ENCODE measurements at regions not wholly inside any gene's neighbourhood (a gene's known extent, or its start where the extent isn't known, plus 50 kb on each side); places are given as distances from the start of the nearest gene placed in this dataset.

- Histone ChIP-seq H3F3A (ENCODE audit: insufficient read depth) (no peaks in the 10 kb centered on the region), H3K27me3 (ENCODE audit: low read length) (no peaks in the 10 kb centered on the region), H3K9me2 (replicated peaks; ENCODE audit: insufficient read depth, low read length) (no peaks in the 10 kb centered on the region), H3K4me3 (ENCODE audit: insufficient read depth, low read length, poor library complexity, severe bottlenecking) (no peak overlapping the region), H3K9ac (ENCODE audit: low read length) (no peak overlapping the region), H2AFZ (ENCODE audit: low read depth, low read length, severe bottlenecking) (no peak overlapping the region), H3K36me3 (ENCODE audit: low read length) (no peaks in the 10 kb centered on the region), H3K9me3 (ENCODE audit: insufficient read depth, low read length) (no peaks in the 10 kb centered on the region), H4K20me1 (ENCODE audit: low read depth, low read length) (no peaks in the 10 kb centered on the region), H3K27ac (ENCODE audit: low read depth, low read length) (no peak overlapping the region), H3K79me2 (ENCODE audit: insufficient read depth, low read length) (no peaks in the 10 kb centered on the region), H3K4me2 (ENCODE audit: low read depth, low read length, poor library complexity, severe bottlenecking) (no peak overlapping the region)
- TF ChIP-seq, protein P1, sequence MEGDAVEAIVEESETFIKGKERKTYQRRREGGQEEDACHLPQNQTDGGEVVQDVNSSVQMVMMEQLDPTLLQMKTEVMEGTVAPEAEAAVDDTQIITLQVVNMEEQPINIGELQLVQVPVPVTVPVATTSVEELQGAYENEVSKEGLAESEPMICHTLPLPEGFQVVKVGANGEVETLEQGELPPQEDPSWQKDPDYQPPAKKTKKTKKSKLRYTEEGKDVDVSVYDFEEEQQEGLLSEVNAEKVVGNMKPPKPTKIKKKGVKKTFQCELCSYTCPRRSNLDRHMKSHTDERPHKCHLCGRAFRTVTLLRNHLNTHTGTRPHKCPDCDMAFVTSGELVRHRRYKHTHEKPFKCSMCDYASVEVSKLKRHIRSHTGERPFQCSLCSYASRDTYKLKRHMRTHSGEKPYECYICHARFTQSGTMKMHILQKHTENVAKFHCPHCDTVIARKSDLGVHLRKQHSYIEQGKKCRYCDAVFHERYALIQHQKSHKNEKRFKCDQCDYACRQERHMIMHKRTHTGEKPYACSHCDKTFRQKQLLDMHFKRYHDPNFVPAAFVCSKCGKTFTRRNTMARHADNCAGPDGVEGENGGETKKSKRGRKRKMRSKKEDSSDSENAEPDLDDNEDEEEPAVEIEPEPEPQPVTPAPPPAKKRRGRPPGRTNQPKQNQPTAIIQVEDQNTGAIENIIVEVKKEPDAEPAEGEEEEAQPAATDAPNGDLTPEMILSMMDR (IDR thresholded peaks at IDR 0.05; ENCODE audit: insufficient read depth, low read length, poor library complexity, severe bottlenecking) = no peak
- no peak for TF ChIP-seq EZH2phosphoT487 (conservative IDR thresholded peaks at IDR 0.05; ENCODE audit: low read length)
Observed at GRCh38 chr17:5866978-5867377, 203.2 kb upstream of the WSCD1 start.

DNA sequence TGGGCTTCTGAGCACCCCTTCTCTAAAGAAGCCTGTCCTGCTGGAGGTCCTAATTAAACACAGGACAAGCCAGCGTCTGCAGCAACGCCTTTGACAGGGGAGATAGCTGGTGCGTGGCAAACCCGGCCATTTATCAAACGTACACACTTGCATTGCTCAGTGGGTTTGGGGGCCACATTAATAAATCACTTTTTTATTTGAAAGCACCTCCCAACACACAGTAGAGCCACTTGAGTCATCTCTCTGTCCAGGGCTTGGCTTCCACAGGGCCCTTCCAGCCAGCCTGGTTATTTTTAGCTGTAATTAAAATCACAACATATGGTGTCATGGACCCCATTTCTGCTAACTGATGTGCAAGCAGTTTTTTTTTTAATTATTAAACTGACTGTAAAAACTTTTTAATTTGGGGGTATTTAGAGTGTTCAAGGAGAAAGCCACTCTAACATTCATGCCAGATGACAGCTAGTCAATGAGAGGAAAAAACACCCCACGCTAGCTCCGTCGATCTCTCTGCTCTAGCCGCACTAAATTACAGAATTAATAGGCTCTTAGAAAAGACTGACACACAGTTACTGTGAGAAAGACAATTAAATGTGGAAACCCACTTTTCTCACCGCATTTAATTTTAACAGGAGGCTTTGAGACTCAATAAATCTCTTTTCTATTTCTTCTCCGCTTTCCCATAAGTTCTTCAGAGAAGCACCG lies 201.0 kb upstream of the WSCD1 start:
- no peak overlapping the region for H3K4me3 ChIP-seq (ENCODE audit: insufficient read depth, low read length, poor library complexity, severe bottlenecking)
- H3K4me2 ChIP-seq (ENCODE audit: low read depth, low read length, poor library complexity, severe bottlenecking) = no peak overlapping the region
- no peak overlapping the region for H3K9ac ChIP-seq (ENCODE audit: low read length)
- no peaks in the 10 kb centered on the region for H3K9me3 ChIP-seq (ENCODE audit: insufficient read depth, low read length)
- H3K36me3 ChIP-seq (ENCODE audit: low read length) = no peaks in the 10 kb centered on the region
- no peaks in the 10 kb centered on the region for H3K9me2 ChIP-seq (replicated peaks; ENCODE audit: insufficient read depth, low read length)
- no peaks in the 10 kb centered on the region for H3K27me3 ChIP-seq (ENCODE audit: low read length)
- H3K79me2 ChIP-seq (ENCODE audit: insufficient read depth, low read length) = no peaks in the 10 kb centered on the region
- no peak overlapping the region for H3K27ac ChIP-seq (ENCODE audit: low read depth, low read length)
- TF ChIP-seq EZH2phosphoT487 (conservative IDR thresholded peaks at IDR 0.05; ENCODE audit: low read length) = no peak
- H2AFZ ChIP-seq (ENCODE audit: low read depth, low read length, severe bottlenecking) = no peak overlapping the region
- no peaks in the 10 kb centered on the region for H3F3A ChIP-seq (ENCODE audit: insufficient read depth)
- no peaks in the 10 kb centered on the region for H4K20me1 ChIP-seq (ENCODE audit: low read depth, low read length)

- Histone ChIP-seq H4K20me1 (ENCODE audit: low read depth, low read length) (no peaks in the 10 kb centered on the region), H2AFZ (ENCODE audit: low read depth, low read length, severe bottlenecking) (no peak overlapping the region), H3K79me2 (ENCODE audit: insufficient read depth, low read length) (no peaks in the 10 kb centered on the region), H3K27me3 (ENCODE audit: low read length) (no peaks in the 10 kb centered on the region), H3K4me2 (ENCODE audit: low read depth, low read length, poor library complexity, severe bottlenecking) (no peak overlapping the region), H3K9ac (ENCODE audit: low read length) (no peak overlapping the region), H3K4me3 (ENCODE audit: insufficient read depth, low read length, poor library complexity, severe bottlenecking) (no peak overlapping the region), H3F3A (ENCODE audit: insufficient read depth) (no peaks in the 10 kb centered on the region), H3K9me3 (ENCODE audit: insufficient read depth, low read length) (no peaks in the 10 kb centered on the region), H3K27ac (ENCODE audit: low read depth, low read length) (no peak overlapping the region), H3K9me2 (replicated peaks; ENCODE audit: insufficient read depth, low read length) (no peaks in the 10 kb centered on the region), H3K36me3 (ENCODE audit: low read length) (no peaks in the 10 kb centered on the region)
- TF ChIP-seq, protein P1 (IDR thresholded peaks at IDR 0.05; ENCODE audit: insufficient read depth, low read length, poor library complexity, severe bottlenecking) = no peak
- no peak for TF ChIP-seq EZH2phosphoT487 (conservative IDR thresholded peaks at IDR 0.05; ENCODE audit: low read length)
Observed at GRCh38 chr17:5870231-5870953, 199.8 kb upstream of the WSCD1 start.

- H3K79me2 ChIP-seq (ENCODE audit: insufficient read depth, low read length) = no peaks in the 10 kb centered on the region
- H3K4me3 ChIP-seq (ENCODE audit: insufficient read depth, low read length, poor library complexity, severe bottlenecking) = no peak overlapping the region
- H3K9me2 ChIP-seq (replicated peaks; ENCODE audit: insufficient read depth, low read length) = no peaks in the 10 kb centered on the region
- H3K9ac ChIP-seq (ENCODE audit: low read length) = no peak overlapping the region
- H3K27ac ChIP-seq (ENCODE audit: low read depth, low read length) = no peak overlapping the region
- no peaks in the 10 kb centered on the region for H3K9me3 ChIP-seq (ENCODE audit: insufficient read depth, low read length)
- H4K20me1 ChIP-seq (ENCODE audit: low read depth, low read length) = no peaks in the 10 kb centered on the region
- no peaks in the 10 kb centered on the region for H3K36me3 ChIP-seq (ENCODE audit: low read length)
- H3K27me3 ChIP-seq (ENCODE audit: low read length) = no peaks in the 10 kb centered on the region
- H2AFZ ChIP-seq (ENCODE audit: low read depth, low read length, severe bottlenecking) = no peak overlapping the region
- H3F3A ChIP-seq (ENCODE audit: insufficient read depth) = no peaks in the 10 kb centered on the region
- TF ChIP-seq, protein P1 (IDR thresholded peaks at IDR 0.05; ENCODE audit: insufficient read depth, low read length, poor library complexity, severe bottlenecking) = no peak
- TF ChIP-seq EZH2phosphoT487 (conservative IDR thresholded peaks at IDR 0.05; ENCODE audit: low read length) = no peak
- no peak overlapping the region for H3K4me2 ChIP-seq (ENCODE audit: low read depth, low read length, poor library complexity, severe bottlenecking)
Observed at GRCh38 chr17:5871666-5872065, 198.5 kb upstream of the WSCD1 start.

All from SU-DHL-6 (cell line).